ENCODE measurements at regions not wholly inside any gene's neighbourhood (a gene's known extent, or its start where the extent isn't known, plus 50 kb on each side); places are given as distances from the start of the nearest gene placed in this dataset.
"Not testable (repeated sequence)": the region's sequence is repeated elsewhere in the genome, so short reads cannot be mapped to it uniquely, and the experiment has no call there.

DNA sequence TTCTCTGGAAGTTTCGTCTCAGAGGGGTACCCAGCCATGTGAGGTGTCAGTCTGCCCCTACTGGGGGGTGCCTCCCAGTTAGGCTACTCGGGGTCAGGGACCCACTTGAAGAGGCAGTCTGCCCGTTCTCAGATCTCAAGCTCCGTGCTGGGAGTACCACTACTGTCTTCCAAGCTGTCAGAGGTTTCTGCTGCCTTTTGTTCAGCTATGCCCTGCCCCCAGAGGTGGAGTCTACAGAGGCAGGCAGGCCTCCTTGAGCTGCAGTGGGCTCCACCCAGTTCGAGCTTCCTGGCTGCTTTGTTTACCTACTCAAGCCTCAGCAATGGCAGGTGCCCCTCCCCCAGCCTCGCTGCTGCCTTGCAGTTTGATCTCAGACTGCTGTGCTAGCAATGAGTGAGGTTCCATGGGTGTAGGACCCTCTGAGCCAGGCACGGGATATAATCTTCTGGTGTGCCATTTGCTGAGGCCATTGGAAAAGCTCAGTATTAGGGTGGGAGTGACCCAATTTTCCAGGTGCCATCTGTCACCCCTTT lies 71.0 kb upstream of the SH3GLB1 start:
- H3K4me1 ChIP-seq (replicated peaks in 1 of 2); in situ Hi-C loops (cut with MboI; ENCODE audit: low pct_unique_long_range_greater_than_20kb in 2 of 9, low sequenced_read_pairs in 9 of 9, unreplicated experiment in 9 of 9); H3K27ac ChIP-seq; H3K4me3 ChIP-seq; ATAC-seq (replicated peaks in 6 of 8): not testable (repeated sequence)
- 17 to 100% (median 59%) methylated on average over 1 to 7 of the region's 7 CpGs; no CpG with 5 or more reads in 6 of the 10 experiments for WGBS, 10 experiments

DNA sequence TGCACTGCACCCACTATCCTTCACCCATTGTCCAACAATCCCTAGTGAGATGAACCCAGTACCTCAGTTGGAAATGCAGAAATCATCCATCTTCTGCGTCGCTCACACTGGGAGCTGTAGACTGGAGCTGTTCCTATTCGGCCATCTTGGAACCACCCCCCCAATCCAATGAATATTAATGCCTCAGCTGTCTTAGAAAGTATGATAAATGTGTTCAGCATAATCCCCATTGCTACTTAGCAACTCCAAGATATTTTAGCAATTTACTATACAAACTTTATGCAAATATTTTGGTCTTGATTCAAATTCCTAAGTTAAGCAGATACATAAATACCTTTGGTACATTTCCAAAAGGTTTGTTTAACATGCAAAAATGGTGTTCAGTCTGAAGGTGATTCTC lies 70.5 kb upstream of the SH3GLB1 start:
- Histone ChIP-seq H3K27ac (no peak overlapping the region), H3K4me3 (no peak overlapping the region), H3K4me1 (replicated peaks in 1 of 2) (no peaks in the 10 kb centered on the region)
- WGBS, 10 experiments = 11 to 94% (median 86%) methylated on average over 1 to 3 of the region's 3 CpGs; no CpG with 5 or more reads in 2 of the 10 experiments
- in situ Hi-C loops (cut with MboI; ENCODE audit: low pct_unique_long_range_greater_than_20kb in 2 of 9, low sequenced_read_pairs in 9 of 9, unreplicated experiment in 9 of 9) = no loop called here
- peak in 1 of 8 experiments; percentile 59 for ATAC-seq (replicated peaks in 6 of 8)

DNA sequence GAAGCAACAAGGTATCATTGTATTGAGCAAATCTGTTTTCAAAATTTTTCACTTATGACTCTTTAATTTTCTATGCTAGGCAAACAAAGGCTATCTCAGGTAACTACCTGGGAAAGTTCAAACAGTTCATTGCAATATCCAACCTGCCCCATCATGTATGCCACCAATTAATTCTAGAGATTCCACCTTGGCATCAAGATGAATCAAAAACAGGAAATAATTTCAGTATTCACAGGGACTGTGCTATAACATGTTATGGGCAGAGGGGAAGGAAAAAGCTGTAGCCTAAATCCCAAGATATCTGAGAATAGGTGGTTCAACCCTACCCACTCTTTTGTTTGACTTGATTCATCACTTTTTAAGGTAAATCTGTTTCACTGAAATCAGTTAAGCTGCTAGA lies 67.5 kb upstream of the SH3GLB1 start:
- H3K4me3 ChIP-seq = no peak overlapping the region
- H3K27ac ChIP-seq = no peak overlapping the region
- ATAC-seq (replicated peaks in 6 of 8) = no peak
- in situ Hi-C loops (cut with MboI; ENCODE audit: low pct_unique_long_range_greater_than_20kb in 2 of 9, low sequenced_read_pairs in 9 of 9, unreplicated experiment in 9 of 9) = no loop called here
- no peaks in the 10 kb centered on the region for H3K4me1 ChIP-seq (replicated peaks in 1 of 2)

DNA sequence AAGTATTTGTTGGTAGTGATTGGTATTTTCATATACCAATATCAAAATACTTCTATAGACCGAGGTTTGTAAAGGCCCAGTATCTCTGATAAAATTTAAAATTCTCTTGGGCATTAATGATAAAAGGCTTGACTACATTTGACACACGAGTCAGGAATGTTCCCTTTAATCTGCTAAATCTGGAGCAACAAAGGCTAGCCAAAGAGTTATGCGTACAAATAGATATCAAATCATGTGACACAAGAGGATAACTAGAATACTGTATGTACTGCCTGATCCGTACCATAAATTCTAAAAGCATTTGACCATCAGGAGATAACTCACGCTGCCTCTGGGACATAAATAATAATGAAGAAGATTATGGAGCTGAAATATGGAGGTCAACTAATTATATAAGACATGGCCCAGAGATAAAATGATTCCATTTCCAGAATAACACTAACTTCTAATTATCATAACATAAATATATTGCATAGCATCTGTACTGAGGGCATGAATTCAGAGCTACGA lies 64.2 kb upstream of the SH3GLB1 start:
- H3K27ac ChIP-seq = no peak overlapping the region
- WGBS, 10 experiments = 40 to 100% (median 84%) methylated on average over 1 to 6 of the region's 6 CpGs
- in situ Hi-C loops (cut with MboI; ENCODE audit: low pct_unique_long_range_greater_than_20kb in 2 of 9, low sequenced_read_pairs in 9 of 9, unreplicated experiment in 9 of 9) = no loop called here
- no peaks in the 10 kb centered on the region for H3K4me1 ChIP-seq (replicated peaks in 1 of 2)
- H3K4me3 ChIP-seq = no peak overlapping the region
- ATAC-seq (replicated peaks in 6 of 8) = no peak

GRCh38 chr1:86641318-86641717 lies 63.1 kb upstream of the SH3GLB1 start:
- no peak for ATAC-seq (replicated peaks in 6 of 8)

DNA sequence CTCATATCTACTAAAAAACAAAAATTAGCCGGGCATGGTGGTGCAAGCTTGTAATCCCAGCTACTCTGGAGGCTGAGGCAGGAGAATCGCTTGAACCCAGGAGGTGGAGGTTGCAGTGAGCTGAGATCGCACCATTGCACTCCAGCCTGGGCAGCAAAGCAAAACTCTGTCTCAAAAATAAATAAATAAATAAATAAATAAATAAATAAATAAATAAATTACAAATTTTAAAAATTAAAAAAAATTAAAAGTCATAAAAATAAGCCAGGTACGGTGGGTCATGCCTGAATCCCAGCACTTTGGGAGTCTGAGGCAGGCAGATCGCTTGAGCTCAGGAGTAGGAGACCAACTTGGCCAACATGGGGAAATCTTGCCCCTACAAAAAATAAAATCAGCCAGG lies 59.7 kb upstream of the SH3GLB1 start:
- in situ Hi-C loops (cut with MboI; ENCODE audit: low pct_unique_long_range_greater_than_20kb in 2 of 9, low sequenced_read_pairs in 9 of 9, unreplicated experiment in 9 of 9); H3K4me3 ChIP-seq; H3K4me1 ChIP-seq (replicated peaks in 1 of 2); ATAC-seq (replicated peaks in 6 of 8); H3K27ac ChIP-seq: not testable (repeated sequence)
- WGBS, 10 experiments = 52 to 100% (median 91%) methylated on average over 1 to 5 of the region's 5 CpGs

More at GRCh38 chr1:86641318-86641717, 63.1 kb upstream of the SH3GLB1 start:
- no peak overlapping the region for H3K4me3 ChIP-seq
- in situ Hi-C loops (cut with MboI; ENCODE audit: low pct_unique_long_range_greater_than_20kb in 2 of 9, low sequenced_read_pairs in 9 of 9, unreplicated experiment in 9 of 9) = no loop called here
- no peaks in the 10 kb centered on the region for H3K4me1 ChIP-seq (replicated peaks in 1 of 2)
- H3K27ac ChIP-seq = no peak overlapping the region

GRCh38 chr1:86645851-86646250 lies 58.5 kb upstream of the SH3GLB1 start:
- ATAC-seq (replicated peaks in 6 of 8) = no peak
- in situ Hi-C loops (cut with MboI; ENCODE audit: low pct_unique_long_range_greater_than_20kb in 2 of 9, low sequenced_read_pairs in 9 of 9, unreplicated experiment in 9 of 9) = no loop called here
- H3K27ac ChIP-seq = no peak overlapping the region
- no peaks in the 10 kb centered on the region for H3K4me1 ChIP-seq (replicated peaks in 1 of 2)
- WGBS, 10 experiments = 46 to 100% (median 93%) methylated on average over 1 to 3 of the region's 3 CpGs
- no peak overlapping the region for H3K4me3 ChIP-seq

DNA sequence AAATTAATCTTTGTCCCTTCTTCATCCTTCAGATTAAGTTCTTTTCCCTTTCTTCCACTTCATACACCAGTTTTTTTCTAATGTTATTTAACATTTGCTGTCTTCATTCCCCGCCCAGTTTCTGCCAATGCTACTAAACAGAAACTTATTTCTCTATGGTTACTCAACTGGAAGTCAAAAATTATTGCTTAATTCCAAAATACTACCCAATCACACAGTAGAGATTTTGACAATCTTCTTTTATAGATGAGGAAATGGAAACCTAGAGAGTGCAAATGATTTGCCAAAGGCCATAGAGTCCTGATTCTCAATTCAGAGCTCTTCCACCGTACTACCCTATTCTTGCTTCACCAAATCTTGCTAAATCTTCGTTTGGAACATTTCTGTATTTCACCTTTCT lies 58.1 kb upstream of the SH3GLB1 start:
- WGBS, 10 experiments = 64 to 97% (median 83%) methylated on average over 2 to 3 of the region's 3 CpGs
- in situ Hi-C loops (cut with MboI; ENCODE audit: low pct_unique_long_range_greater_than_20kb in 2 of 9, low sequenced_read_pairs in 9 of 9, unreplicated experiment in 9 of 9) = no loop called here
- no peak overlapping the region for H3K27ac ChIP-seq
- ATAC-seq (replicated peaks in 6 of 8) = no peak
- no peak overlapping the region for H3K4me3 ChIP-seq
- no peaks in the 10 kb centered on the region for H3K4me1 ChIP-seq (replicated peaks in 1 of 2)

DNA sequence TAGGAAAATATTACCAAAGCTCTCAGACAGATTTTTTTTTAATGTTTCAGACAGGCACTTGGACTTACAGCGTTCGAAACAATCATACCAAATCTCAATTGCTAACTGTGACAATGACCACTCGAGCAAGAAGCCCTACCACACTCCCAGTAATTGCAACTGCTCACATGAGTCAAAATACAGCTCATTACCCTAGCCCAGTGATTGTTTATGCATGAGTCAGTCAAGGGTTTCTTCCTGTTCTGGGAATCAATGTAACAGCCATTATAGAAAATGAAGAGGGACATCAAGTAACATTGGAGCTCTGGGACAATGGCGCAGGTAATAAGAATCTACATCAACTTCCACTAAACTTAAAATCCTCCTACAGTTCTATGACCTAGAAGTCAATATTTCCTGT lies 56.1 kb upstream of the SH3GLB1 start:
- no peak overlapping the region for H3K4me3 ChIP-seq
- no peak overlapping the region for H3K27ac ChIP-seq
- peak in 6 of 8 experiments; percentile 35 to 97 (median 52) for ATAC-seq (replicated peaks in 6 of 8)
- WGBS, 10 experiments = 44 to 93% (median 87%) methylated on average over 2 to 4 of the region's 4 CpGs
- in situ Hi-C loops (cut with MboI; ENCODE audit: low pct_unique_long_range_greater_than_20kb in 2 of 9, low sequenced_read_pairs in 9 of 9, unreplicated experiment in 9 of 9) = no loop called here
- no peaks in the 10 kb centered on the region for H3K4me1 ChIP-seq (replicated peaks in 1 of 2)

DNA sequence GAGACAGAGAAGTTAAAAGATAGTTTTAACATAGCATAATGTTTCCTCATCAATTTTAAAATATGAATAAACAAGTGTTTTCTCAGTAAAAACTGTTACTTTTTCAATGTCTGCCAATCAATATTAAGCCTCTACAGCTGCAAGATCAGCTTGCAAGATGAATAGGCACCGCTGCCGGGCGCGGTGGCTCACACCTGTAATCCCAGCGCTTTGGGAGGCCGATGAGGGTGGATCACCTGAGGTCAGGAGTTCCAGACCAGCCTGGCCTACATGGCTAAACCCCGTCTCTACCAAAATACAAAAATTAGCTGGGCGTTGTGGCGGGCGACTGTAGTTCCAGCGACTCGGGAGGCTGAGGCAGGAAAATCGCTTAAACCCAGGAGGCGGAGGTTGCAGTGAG lies 54.8 kb upstream of the SH3GLB1 start:
- in situ Hi-C loops (cut with MboI; ENCODE audit: low pct_unique_long_range_greater_than_20kb in 2 of 9, low sequenced_read_pairs in 9 of 9, unreplicated experiment in 9 of 9) = no loop called here
- WGBS, 10 experiments = 81 to 100% (median 93%) methylated on average over 3 to 14 of the region's 14 CpGs; no CpG with 5 or more reads in 2 of the 10 experiments
- H3K4me1 ChIP-seq (replicated peaks in 1 of 2) = no peaks in the 10 kb centered on the region
- no peak overlapping the region for H3K4me3 ChIP-seq
- H3K27ac ChIP-seq = no peak overlapping the region
- no peak for ATAC-seq (replicated peaks in 6 of 8)

DNA sequence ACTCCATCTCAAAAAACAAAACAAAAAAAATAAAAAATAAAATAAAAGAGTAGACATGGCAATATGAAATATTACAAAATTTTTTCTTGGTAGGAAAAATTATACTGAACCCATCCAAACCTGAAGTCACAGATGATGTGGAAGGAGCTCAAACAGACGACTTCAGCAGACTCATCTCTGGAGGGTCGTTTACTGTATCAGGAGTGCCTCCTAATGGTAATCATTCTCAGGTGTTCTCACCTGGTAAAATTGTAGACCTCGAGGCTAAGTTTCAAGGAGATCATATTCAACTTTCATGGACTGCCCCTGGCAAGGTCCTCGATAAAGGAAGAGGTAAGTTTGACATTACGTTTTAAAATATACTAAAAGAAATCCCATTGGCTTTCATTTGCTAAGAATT lies 54.3 kb upstream of the SH3GLB1 start:
- 37 to 80% (median 64%) methylated on average over 3 to 5 of the region's 5 CpGs; no CpG with 5 or more reads in 1 of the 10 experiments for WGBS, 10 experiments
- H3K4me3 ChIP-seq = no peak overlapping the region
- in situ Hi-C loops (cut with MboI; ENCODE audit: low pct_unique_long_range_greater_than_20kb in 2 of 9, low sequenced_read_pairs in 9 of 9, unreplicated experiment in 9 of 9) = no loop called here
- no peak overlapping the region for H3K27ac ChIP-seq
- no peaks in the 10 kb centered on the region for H3K4me1 ChIP-seq (replicated peaks in 1 of 2)
- no peak for ATAC-seq (replicated peaks in 6 of 8)
